CD4-positive, CD25-positive, alpha-beta regulatory T cell (primary cell): ENCODE measurements at regions not wholly inside any gene's neighbourhood (a gene's known extent, or its start where the extent isn't known, plus 50 kb on each side); places are given as distances from the start of the nearest gene placed in this dataset.

Source experiments
- ATAC-seq, 2 donors: fragments of 150-1000 bp; cut with Tn5 transposase; one replicate each; pipeline ENCODE4 v1.10.0; 2021; ENCODE audit warnings: low read depth in 2 of 2, moderate number of reproducible peaks in 2 of 2, moderate library complexity in 1 of 2
- DNase-seq, 3 donors: peaks; one replicate each; pipeline versions ENCODE4 v3.0.0 to v3.0.0-alpha.2; 2012 to 2022; ENCODE audit warnings: mixed read lengths in 1 of 3
- H3K27ac ChIP-seq: one replicate; pipeline ENCODE4 v1.7.0; 2013; ENCODE audit warnings: mild to moderate bottlenecking, low read length; ENCODE audit not compliant: insufficient read depth, poor library complexity, severe bottlenecking
- H3K27me3 ChIP-seq: one replicate; pipeline ENCODE4 v1.7.0; 2013; ENCODE audit warnings: low read length; ENCODE audit not compliant: control insufficient read depth, insufficient read depth
- H3K36me3 ChIP-seq: one replicate; pipeline ENCODE4 v1.7.0; 2013; ENCODE audit warnings: mild to moderate bottlenecking, low read length, moderate library complexity; ENCODE audit not compliant: control insufficient read depth, insufficient read depth
- H3K4me1 ChIP-seq: 2 replicates; pipeline ENCODE4 v1.7.0; 2013; ENCODE audit warnings: mild to moderate bottlenecking, low read length; ENCODE audit not compliant: insufficient read depth, control insufficient read depth, poor library complexity, severe bottlenecking
- H3K4me3 ChIP-seq: one replicate; pipeline ENCODE4 v1.7.0; 2013; ENCODE audit warnings: low read depth, mild to moderate bottlenecking, low read length, moderate library complexity
- H3K9me3 ChIP-seq, 2 experiments: 1 replicate in 1 of 2; 2 replicates in 1 of 2; pipeline ENCODE4 v1.7.0; 2013; ENCODE audit warnings: low read length in 2 of 2, mild to moderate bottlenecking in 1 of 2, moderate library complexity in 1 of 2; ENCODE audit not compliant: control insufficient read depth in 2 of 2
- H3K27ac Mint-ChIP-seq, 3 donors: one replicate each; pipeline ENCODE4 v1.8.0; 2020 to 2022; ENCODE audit warnings: mild to moderate bottlenecking in 3 of 3, mixed read lengths in 3 of 3, moderate library complexity in 2 of 3
- H3K27me3 Mint-ChIP-seq: one replicate; pipeline ENCODE4 v1.8.0; 2022; ENCODE audit warnings: mild to moderate bottlenecking, mixed read lengths
- H3K36me3 Mint-ChIP-seq: one replicate; pipeline ENCODE4 v1.8.0; 2020; ENCODE audit warnings: mixed read lengths
- H3K4me1 Mint-ChIP-seq, 4 donors: one replicate each; pipeline ENCODE4 v1.8.0; 2020 to 2022; ENCODE audit warnings: mixed read lengths in 4 of 4, mild to moderate bottlenecking in 1 of 4
- H3K4me3 Mint-ChIP-seq, 4 donors: one replicate each; pipeline ENCODE4 v1.8.0; 2020 to 2022; ENCODE audit warnings: mild to moderate bottlenecking in 4 of 4, mixed read lengths in 4 of 4, moderate library complexity in 3 of 4
- H3K9me3 Mint-ChIP-seq, 7 donors: one replicate each; pipeline ENCODE4 v1.8.0; 2020 to 2022; ENCODE audit warnings: mixed read lengths in 7 of 7, mild to moderate bottlenecking in 3 of 7, moderate library complexity in 2 of 7

GRCh38 chr11:119993722-119994121, 144.2 kb downstream of the TRIM29 start:
- Mint-ChIP-seq H3K27me3 (peaks cover 4% of the 10 kb centered on the region), H3K4me1 (no peaks in the 10 kb centered on the region), H3K36me3 (no peaks in the 10 kb centered on the region), H3K27ac (no peak overlapping the region), H3K4me3 (no peak overlapping the region), H3K9me3 (peaks cover 0 to 2% (median 0%) of the 10 kb centered on the region in 7 donors)
- Histone ChIP-seq H3K4me3 (no peak overlapping the region), H3K27ac (no peak overlapping the region), H3K9me3 (no peaks in the 10 kb centered on the region), H3K4me1 (no peaks in the 10 kb centered on the region), H3K27me3 (no peaks in the 10 kb centered on the region), H3K36me3 (no peaks in the 10 kb centered on the region)
- ATAC-seq, result no peak
- no peak for DNase-seq

GRCh38 chr11:119992171-119993051, 145.5 kb downstream of the TRIM29 start:
- Mint-ChIP-seq H3K4me1 (no peaks in the 10 kb centered on the region), H3K27me3 (peaks cover 10% of the 10 kb centered on the region), H3K9me3 (peaks cover 0 to 2% (median 0%) of the 10 kb centered on the region in 7 donors), H3K27ac (no peak overlapping the region), H3K4me3 (no peak overlapping the region), H3K36me3 (no peaks in the 10 kb centered on the region)
- Histone ChIP-seq H3K4me3 (no peak overlapping the region), H3K36me3 (no peaks in the 10 kb centered on the region), H3K4me1 (no peaks in the 10 kb centered on the region), H3K27me3 (no peaks in the 10 kb centered on the region), H3K27ac (no peak overlapping the region), H3K9me3 (no peaks in the 10 kb centered on the region)
- DNase-seq, result no peak
- no peak for ATAC-seq

- H3K4me3 ChIP-seq, result no peak overlapping the region
- DNase-seq (no peak), ATAC-seq (no peak)
- Mint-ChIP-seq H3K27me3 (peaks cover 10% of the 10 kb centered on the region), H3K4me3 (no peak overlapping the region), H3K4me1 (no peaks in the 10 kb centered on the region), H3K9me3 (peaks cover 0 to 2% (median 0%) of the 10 kb centered on the region in 7 donors), H3K27ac (no peak overlapping the region), H3K36me3 (no peaks in the 10 kb centered on the region)
- no peaks in the 10 kb centered on the region for H3K27me3 ChIP-seq
- H3K36me3 ChIP-seq, result no peaks in the 10 kb centered on the region
- H3K27ac ChIP-seq, result no peak overlapping the region
- H3K9me3 ChIP-seq, result no peaks in the 10 kb centered on the region
- H3K4me1 ChIP-seq, result no peaks in the 10 kb centered on the region
These were observed 146.2 kb downstream of the TRIM29 start for GRCh38 chr11:119991669-119992068.

GRCh38 chr11:119991022-119991404, 146.9 kb downstream of the TRIM29 start:
- ATAC-seq (no peak), DNase-seq (no peak)
- Mint-ChIP-seq H3K27ac (no peak overlapping the region), H3K4me3 (no peak overlapping the region), H3K36me3 (no peaks in the 10 kb centered on the region), H3K27me3 (peaks cover 10% of the 10 kb centered on the region), H3K4me1 (no peaks in the 10 kb centered on the region), H3K9me3 (peaks cover 0 to 2% (median 0%) of the 10 kb centered on the region in 7 donors)
- no peak overlapping the region for H3K4me3 ChIP-seq
- no peak overlapping the region for H3K27ac ChIP-seq
- H3K4me1 ChIP-seq, result no peaks in the 10 kb centered on the region
- no peaks in the 10 kb centered on the region for H3K27me3 ChIP-seq
- no peaks in the 10 kb centered on the region for H3K36me3 ChIP-seq
- no peaks in the 10 kb centered on the region for H3K9me3 ChIP-seq

- no peaks in the 10 kb centered on the region for H3K4me1 Mint-ChIP-seq
- Histone ChIP-seq H3K36me3 (no peaks in the 10 kb centered on the region), H3K4me3 (no peak overlapping the region), H3K27ac (no peak overlapping the region), H3K27me3 (no peaks in the 10 kb centered on the region), H3K9me3 (no peaks in the 10 kb centered on the region), H3K4me1 (no peaks in the 10 kb centered on the region)
- H3K4me3 Mint-ChIP-seq, result no peak overlapping the region
- peaks cover 10% of the 10 kb centered on the region for H3K27me3 Mint-ChIP-seq
- no peak overlapping the region for H3K27ac Mint-ChIP-seq
- no peaks in the 10 kb centered on the region for H3K36me3 Mint-ChIP-seq
- no peak for ATAC-seq
- no peak for DNase-seq
- peaks cover 0 to 2% (median 0%) of the 10 kb centered on the region in 7 donors for H3K9me3 Mint-ChIP-seq
These were observed 147.4 kb downstream of the TRIM29 start for GRCh38 chr11:119990309-119991021.

- Mint-ChIP-seq H3K4me1 (no peaks in the 10 kb centered on the region), H3K9me3 (peaks cover 0 to 2% (median 0%) of the 10 kb centered on the region in 7 donors), H3K27ac (no peak overlapping the region), H3K4me3 (no peak overlapping the region), H3K36me3 (no peaks in the 10 kb centered on the region), H3K27me3 (peaks cover 10% of the 10 kb centered on the region)
- DNase-seq (no peak), ATAC-seq (no peak)
- Histone ChIP-seq H3K27ac (no peak overlapping the region), H3K27me3 (no peaks in the 10 kb centered on the region), H3K36me3 (no peaks in the 10 kb centered on the region), H3K4me3 (no peak overlapping the region), H3K4me1 (no peaks in the 10 kb centered on the region), H3K9me3 (no peaks in the 10 kb centered on the region)
These were observed 148.6 kb downstream of the TRIM29 start for GRCh38 chr11:119989159-119989821.

GRCh38 chr11:119985551-119985950, 152.4 kb downstream of the TRIM29 start:
- Histone ChIP-seq H3K4me3 (no peak overlapping the region), H3K27me3 (no peaks in the 10 kb centered on the region), H3K36me3 (no peaks in the 10 kb centered on the region), H3K4me1 (no peaks in the 10 kb centered on the region), H3K27ac (no peak overlapping the region), H3K9me3 (no peaks in the 10 kb centered on the region)
- H3K27ac Mint-ChIP-seq, result peak overlapping the region in 1 of 3 donors; percentile 52
- DNase-seq, result no peak
- H3K9me3 Mint-ChIP-seq, result peaks cover 0 to 2% (median 0%) of the 10 kb centered on the region in 7 donors
- no peaks in the 10 kb centered on the region for H3K36me3 Mint-ChIP-seq
- H3K4me1 Mint-ChIP-seq, result no peaks in the 10 kb centered on the region
- H3K27me3 Mint-ChIP-seq, result peaks cover 10% of the 10 kb centered on the region
- ATAC-seq, result no peak
- H3K4me3 Mint-ChIP-seq, result no peak overlapping the region
